PC-3 (cell line): ENCODE measurements at regions not wholly inside any gene's neighbourhood (a gene's known extent, or its start where the extent isn't known, plus 50 kb on each side); places are given as distances from the start of the nearest gene placed in this dataset.

Source experiments
- EZH2 ChIP-seq: fragments of 300-600 bp; sonication (generic); IDR thresholded peaks from one replicate; pipeline ENCODE4 v1.6.1; 2017; ENCODE audit warnings: antibody characterized with exemption, mild to moderate bottlenecking, low read length; ENCODE audit not compliant: unreplicated experiment
- EZH2phosphoT487 ChIP-seq: fragments of 300-600 bp; sonication (generic); IDR thresholded peaks from 2 replicates; pipeline ENCODE4 v1.6.1; 2018; ENCODE audit warnings: mild to moderate bottlenecking, antibody characterized with exemption, low read length, borderline replicate concordance
- TF ChIP-seq, protein P1 (sequence below): fragments of 300-600 bp; sonication (generic); conservative IDR thresholded peaks from 2 replicates; pipeline ENCODE4 v1.5.1; 2017; ENCODE audit warnings: antibody characterized with exemption, low read depth, mild to moderate bottlenecking, low read length

DNA sequence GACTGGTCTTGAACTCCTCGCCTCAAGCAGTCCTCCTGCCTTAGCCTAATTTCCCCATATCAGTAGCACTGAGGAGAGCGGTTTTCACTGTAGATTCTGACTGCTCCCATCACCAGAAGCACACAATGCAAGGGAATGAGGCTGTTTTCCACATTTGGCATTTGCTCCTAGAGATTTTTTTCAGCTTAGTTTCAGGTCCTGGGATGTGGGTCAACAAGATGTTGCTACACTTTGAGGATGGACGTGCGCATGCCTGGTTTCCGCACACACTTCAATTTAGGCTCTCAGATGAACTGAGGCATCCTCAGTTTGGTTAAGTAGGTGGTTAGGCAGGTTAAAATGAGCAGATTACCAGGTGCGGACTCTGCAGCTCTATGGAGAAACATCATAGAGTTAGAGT, 287.1 kb upstream of the LYZL1 start:
- TF ChIP-seq EZH2 (no peak), EZH2phosphoT487 (no peak)
- TF ChIP-seq, protein P1, sequence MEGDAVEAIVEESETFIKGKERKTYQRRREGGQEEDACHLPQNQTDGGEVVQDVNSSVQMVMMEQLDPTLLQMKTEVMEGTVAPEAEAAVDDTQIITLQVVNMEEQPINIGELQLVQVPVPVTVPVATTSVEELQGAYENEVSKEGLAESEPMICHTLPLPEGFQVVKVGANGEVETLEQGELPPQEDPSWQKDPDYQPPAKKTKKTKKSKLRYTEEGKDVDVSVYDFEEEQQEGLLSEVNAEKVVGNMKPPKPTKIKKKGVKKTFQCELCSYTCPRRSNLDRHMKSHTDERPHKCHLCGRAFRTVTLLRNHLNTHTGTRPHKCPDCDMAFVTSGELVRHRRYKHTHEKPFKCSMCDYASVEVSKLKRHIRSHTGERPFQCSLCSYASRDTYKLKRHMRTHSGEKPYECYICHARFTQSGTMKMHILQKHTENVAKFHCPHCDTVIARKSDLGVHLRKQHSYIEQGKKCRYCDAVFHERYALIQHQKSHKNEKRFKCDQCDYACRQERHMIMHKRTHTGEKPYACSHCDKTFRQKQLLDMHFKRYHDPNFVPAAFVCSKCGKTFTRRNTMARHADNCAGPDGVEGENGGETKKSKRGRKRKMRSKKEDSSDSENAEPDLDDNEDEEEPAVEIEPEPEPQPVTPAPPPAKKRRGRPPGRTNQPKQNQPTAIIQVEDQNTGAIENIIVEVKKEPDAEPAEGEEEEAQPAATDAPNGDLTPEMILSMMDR: no peak
